ENCODE measurements at regions not wholly inside any gene's neighbourhood (a gene's known extent, or its start where the extent isn't known, plus 50 kb on each side); places are given as distances from the start of the nearest gene placed in this dataset.

GRCh38 chr18:57234346-57234745 lies 87.5 kb downstream of the BOD1L2 start:
- TF ChIP-seq CTCF (conservative IDR thresholded peaks at IDR 0.05 in 1 of 2, IDR thresholded peaks at IDR 0.05 in 1 of 2; ENCODE audit: extremely low read depth in 1 of 2, insufficient read depth in 1 of 2, low read depth in 1 of 2, low read length in 2 of 2) = no peak
- no peak for TF ChIP-seq EZH2 (IDR thresholded peaks at IDR 0.05; ENCODE audit: borderline replicate concordance, low read length)

Measured in mammary epithelial cell (primary cell).